Thoracic aorta (tissue), 2 donors: ENCODE measurements at regions not wholly inside any gene's neighbourhood (a gene's known extent, or its start where the extent isn't known, plus 50 kb on each side); places are given as distances from the start of the nearest gene placed in this dataset.
"Not testable (repeated sequence)": the region's sequence is repeated elsewhere in the genome, so short reads cannot be mapped to it uniquely, and the experiment has no call there.

ENCODE experiments used
- ATAC-seq: fragments of 150-250 bp; one replicate; pipeline ENCODE4 v1.8.0; 2017; ENCODE audit warnings: low read depth; ENCODE audit not compliant: insufficient number of reproducible peaks, low FRiP score
- DNase-seq: peaks from one replicate; pipeline ENCODE4 v3.0.0-alpha.2; 2020; ENCODE audit warnings: low spot score
- H3K27ac ChIP-seq, 2 donors: fragments of 200-600 bp; sonication (generic); 1 replicate in 1 of 2; 2 replicates in 1 of 2; pipeline ENCODE4 v1.5.1; 2016; ENCODE audit warnings: mild to moderate bottlenecking in 2 of 2, moderate library complexity in 2 of 2
- H3K27me3 ChIP-seq: fragments of 200-600 bp; sonication (generic); replicated peaks from 2 replicates; pipeline ENCODE4 v1.6.0; 2016; ENCODE audit warnings: mild to moderate bottlenecking; ENCODE audit not compliant: insufficient read depth
- H3K36me3 ChIP-seq: fragments of 200-600 bp; sonication (generic); one replicate; pipeline ENCODE4 v1.5.1; 2016
- H3K4me1 ChIP-seq, 2 donors: fragments of 200-600 bp; sonication (generic); 1 replicate in 1 of 2; 2 replicates in 1 of 2; pipeline versions ENCODE4 v1.5.1 to v1.6.0; 2016; ENCODE audit warnings: low read depth in 2 of 2, mild to moderate bottlenecking in 1 of 2; ENCODE audit not compliant: control insufficient read depth in 1 of 2
- H3K4me3 ChIP-seq: fragments of 200-600 bp; sonication (generic); 2 replicates; pipeline ENCODE4 v1.5.1; 2016; ENCODE audit warnings: mild to moderate bottlenecking
- H3K9me3 ChIP-seq: fragments of 200-600 bp; sonication (generic); 2 replicates; pipeline ENCODE4 v1.5.1; 2016
- TF ChIP-seq, protein P1 (sequence below): fragments of 200-600 bp; sonication (generic); IDR thresholded peaks from one replicate; pipeline ENCODE4 v1.5.1; 2019; ENCODE audit warnings: antibody characterized with exemption

DNA sequence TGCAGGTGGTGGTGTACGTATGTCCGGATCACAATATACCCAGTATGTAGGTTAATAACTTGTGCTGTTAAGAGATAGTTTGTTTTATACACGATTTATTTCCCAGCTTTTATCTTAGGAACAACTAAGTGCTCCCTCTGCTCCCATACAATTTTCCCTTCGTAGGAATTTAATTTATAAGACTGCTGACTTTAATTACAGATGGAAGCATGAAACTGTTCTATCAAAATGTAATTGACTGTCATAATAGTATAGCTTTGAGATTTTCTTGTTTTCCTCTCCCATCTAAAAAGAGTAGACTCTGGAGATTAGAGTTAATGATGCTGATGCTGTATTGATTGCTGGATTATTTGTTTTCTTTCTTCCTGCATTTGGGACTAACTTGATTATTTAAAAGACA lies 370.7 kb upstream of the SGO1 start:
- Histone ChIP-seq H3K27me3 (no peaks in the 10 kb centered on the region), H3K27ac (no peak overlapping the region), H3K4me3 (no peak overlapping the region), H3K9me3 (no peaks in the 10 kb centered on the region), H3K36me3 (no peaks in the 10 kb centered on the region), H3K4me1 (no peaks in the 10 kb centered on the region)
- ATAC-seq (no peak), DNase-seq (no peak)
- TF ChIP-seq, protein P1, sequence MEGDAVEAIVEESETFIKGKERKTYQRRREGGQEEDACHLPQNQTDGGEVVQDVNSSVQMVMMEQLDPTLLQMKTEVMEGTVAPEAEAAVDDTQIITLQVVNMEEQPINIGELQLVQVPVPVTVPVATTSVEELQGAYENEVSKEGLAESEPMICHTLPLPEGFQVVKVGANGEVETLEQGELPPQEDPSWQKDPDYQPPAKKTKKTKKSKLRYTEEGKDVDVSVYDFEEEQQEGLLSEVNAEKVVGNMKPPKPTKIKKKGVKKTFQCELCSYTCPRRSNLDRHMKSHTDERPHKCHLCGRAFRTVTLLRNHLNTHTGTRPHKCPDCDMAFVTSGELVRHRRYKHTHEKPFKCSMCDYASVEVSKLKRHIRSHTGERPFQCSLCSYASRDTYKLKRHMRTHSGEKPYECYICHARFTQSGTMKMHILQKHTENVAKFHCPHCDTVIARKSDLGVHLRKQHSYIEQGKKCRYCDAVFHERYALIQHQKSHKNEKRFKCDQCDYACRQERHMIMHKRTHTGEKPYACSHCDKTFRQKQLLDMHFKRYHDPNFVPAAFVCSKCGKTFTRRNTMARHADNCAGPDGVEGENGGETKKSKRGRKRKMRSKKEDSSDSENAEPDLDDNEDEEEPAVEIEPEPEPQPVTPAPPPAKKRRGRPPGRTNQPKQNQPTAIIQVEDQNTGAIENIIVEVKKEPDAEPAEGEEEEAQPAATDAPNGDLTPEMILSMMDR = no peak

DNA sequence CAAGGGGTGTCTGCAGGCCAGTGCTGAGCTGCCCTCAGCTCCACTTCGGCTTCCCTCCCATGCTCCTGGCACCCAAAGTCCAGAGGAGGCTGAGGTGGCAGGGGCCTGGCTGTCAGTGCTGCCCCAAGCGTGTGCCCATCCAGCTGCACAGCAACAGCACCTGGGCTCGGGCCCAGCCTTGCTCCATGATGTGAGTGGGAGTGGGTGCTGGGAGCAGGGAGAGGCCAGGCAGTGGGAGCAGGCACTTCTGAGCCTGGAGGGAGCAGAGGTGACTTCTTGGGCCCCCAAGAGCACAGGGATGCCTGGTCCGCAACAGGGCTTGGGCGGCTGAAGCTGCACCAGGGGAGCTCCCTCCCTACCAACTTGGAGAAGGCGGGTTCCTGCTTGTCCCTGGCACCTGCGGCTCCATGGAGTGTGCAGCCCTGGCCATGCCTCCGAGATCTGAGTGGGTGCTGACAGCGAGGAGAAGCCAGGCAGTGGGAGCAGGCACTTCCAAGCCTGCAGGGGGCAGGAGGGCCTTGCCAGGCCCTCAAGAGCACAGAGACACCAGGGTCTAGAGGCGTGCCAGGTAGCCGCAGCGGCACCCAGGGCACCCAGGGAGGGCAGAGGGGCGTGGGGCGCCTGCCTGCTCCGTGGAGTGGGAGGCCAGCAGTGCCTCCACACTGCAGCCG lies 366.7 kb upstream of the SGO1 start:
- ATAC-seq = no peak
- Histone ChIP-seq H3K9me3 (no peaks in the 10 kb centered on the region), H3K36me3 (no peaks in the 10 kb centered on the region), H3K4me3 (no peak overlapping the region), H3K27ac (no peak overlapping the region), H3K27me3 (no peaks in the 10 kb centered on the region), H3K4me1 (no peaks in the 10 kb centered on the region)
- TF ChIP-seq, protein P1 = no peak
- no peak for DNase-seq

DNA sequence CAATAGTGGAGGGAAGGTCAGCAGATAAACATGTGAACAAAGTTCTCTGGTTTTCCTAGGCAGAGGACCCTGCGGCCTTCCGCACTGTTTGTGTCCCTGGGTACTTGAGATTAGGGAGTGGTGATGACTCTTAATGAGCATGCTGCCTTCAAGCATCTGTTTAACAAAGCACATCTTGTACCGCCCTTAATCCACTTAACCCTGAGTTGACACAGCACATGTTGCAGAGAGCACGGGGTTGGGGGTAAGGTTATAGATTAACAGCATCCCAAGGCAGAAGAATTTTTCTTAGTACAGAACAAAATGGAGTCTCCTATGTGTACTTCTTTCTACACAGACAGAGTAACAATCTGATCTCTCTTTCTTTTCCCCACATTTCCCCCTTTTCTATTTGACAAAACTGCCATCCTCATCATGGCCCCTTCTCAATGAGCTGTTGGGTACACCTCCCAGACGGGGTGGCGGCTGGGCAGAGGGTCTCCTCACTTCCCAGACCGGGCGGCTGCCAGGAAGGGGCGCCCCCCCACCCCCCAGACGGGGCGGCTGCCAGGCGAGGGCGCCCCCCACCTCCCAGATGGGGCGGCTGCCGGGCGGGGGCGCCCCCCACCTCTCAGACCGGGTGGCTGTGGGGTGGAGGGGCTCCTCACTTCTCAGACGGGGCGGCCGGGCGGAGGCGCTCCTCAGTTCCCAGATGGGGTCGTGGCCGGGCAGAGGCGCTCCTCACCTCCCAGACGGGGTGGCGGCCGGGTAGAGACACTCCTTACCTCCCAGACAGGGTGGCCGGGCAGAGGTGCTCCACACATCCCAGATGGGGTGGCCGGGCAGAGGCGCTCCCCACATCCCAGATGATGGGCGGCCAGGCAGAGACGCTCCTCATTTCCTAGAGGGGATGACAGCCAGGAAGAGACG lies 361.6 kb upstream of the SGO1 start:
- not testable (repeated sequence) for H3K4me1 ChIP-seq, H3K27me3 ChIP-seq, H3K4me3 ChIP-seq, DNase-seq, H3K27ac ChIP-seq, H3K9me3 ChIP-seq, ATAC-seq, H3K36me3 ChIP-seq

DNA sequence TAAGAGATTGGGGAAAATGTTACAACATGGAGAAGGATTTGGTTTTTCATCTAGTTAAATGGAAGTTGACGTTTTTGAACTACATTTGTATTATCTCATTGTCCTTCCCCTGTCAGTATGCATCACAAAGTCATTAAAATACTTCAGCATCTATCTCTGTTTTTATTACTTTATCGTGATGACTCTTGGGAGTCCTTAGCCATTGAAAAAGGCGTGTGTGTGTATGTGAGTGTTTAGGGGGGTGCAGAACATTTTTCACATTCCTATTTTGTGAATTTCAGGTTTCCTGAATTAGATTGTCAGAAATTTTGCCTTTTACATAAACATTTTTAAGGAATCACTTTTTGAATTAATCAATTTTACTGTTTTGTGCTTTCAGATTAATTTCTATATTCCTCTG lies 360.6 kb upstream of the SGO1 start:
- TF ChIP-seq, protein P1 = no peak

DNA sequence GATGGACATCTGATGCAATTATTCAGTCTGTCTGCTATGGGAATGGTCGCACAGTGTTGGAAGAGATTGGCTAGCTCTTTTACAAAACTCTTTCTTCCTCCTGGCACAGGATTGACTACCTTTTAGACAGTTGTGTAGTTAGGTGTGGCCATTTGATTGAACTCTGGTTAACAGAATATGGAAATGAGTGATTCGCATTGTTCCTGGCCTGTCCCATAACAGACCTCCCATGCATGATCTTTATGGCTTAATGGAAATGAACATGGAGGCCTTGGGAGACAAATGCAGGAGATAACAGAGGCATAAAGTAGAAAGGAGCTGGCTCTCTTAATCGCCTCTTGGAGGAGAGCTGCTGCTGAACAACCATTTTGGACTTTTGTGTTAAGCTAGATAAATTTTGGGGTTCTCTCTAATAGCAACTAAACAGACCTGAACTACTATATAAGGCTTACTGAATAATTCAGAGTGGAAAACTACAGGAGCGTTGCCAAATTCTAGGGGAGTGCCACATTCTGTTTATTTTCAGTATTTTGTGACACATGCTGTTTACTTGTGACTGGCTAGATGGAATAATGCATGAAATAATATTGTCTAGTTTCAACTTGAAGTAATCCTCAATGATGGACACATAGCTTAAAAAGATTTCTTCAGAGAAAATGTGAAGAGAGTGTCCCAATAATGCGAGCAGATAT lies 357.7 kb upstream of the SGO1 start:
- ATAC-seq (no peak), DNase-seq (no peak)
- Histone ChIP-seq H3K36me3 (no peaks in the 10 kb centered on the region), H3K9me3 (no peaks in the 10 kb centered on the region), H3K27me3 (no peaks in the 10 kb centered on the region), H3K4me3 (no peak overlapping the region), H3K4me1 (no peaks in the 10 kb centered on the region), H3K27ac (no peak overlapping the region)
- TF ChIP-seq, protein P1 = no peak

More for the DNA sequence above, 360.6 kb upstream of the SGO1 start:
- no peaks in the 10 kb centered on the region for H3K4me1 ChIP-seq
- H3K27ac ChIP-seq = no peak overlapping the region
- DNase-seq = no peak
- no peak for ATAC-seq
- H3K4me3 ChIP-seq = no peak overlapping the region
- no peaks in the 10 kb centered on the region for H3K9me3 ChIP-seq
- H3K36me3 ChIP-seq = no peaks in the 10 kb centered on the region
- H3K27me3 ChIP-seq = no peaks in the 10 kb centered on the region
